KBM-7 (cell line): ENCODE measurements at regions not wholly inside any gene's neighbourhood (a gene's known extent, or its start where the extent isn't known, plus 50 kb on each side); places are given as distances from the start of the nearest gene placed in this dataset.
A peak's percentile ranks its signal among the peaks of the same experiment; 100 is the strongest.

Experiments
- DNase-seq: peaks from one replicate; pipeline ENCODE4 v3.0.0-alpha.2; 2015
- in situ Hi-C: fragments of 300-500 bp; cut with MboI; formaldehyde crosslinking; loops from 2 replicates; pipeline ENCODE4 v1.14.3; 2020; ENCODE audit warnings: low sequenced_read_pairs, low pct_unique_long_range_greater_than_20kb, mixed read lengths

DNA sequence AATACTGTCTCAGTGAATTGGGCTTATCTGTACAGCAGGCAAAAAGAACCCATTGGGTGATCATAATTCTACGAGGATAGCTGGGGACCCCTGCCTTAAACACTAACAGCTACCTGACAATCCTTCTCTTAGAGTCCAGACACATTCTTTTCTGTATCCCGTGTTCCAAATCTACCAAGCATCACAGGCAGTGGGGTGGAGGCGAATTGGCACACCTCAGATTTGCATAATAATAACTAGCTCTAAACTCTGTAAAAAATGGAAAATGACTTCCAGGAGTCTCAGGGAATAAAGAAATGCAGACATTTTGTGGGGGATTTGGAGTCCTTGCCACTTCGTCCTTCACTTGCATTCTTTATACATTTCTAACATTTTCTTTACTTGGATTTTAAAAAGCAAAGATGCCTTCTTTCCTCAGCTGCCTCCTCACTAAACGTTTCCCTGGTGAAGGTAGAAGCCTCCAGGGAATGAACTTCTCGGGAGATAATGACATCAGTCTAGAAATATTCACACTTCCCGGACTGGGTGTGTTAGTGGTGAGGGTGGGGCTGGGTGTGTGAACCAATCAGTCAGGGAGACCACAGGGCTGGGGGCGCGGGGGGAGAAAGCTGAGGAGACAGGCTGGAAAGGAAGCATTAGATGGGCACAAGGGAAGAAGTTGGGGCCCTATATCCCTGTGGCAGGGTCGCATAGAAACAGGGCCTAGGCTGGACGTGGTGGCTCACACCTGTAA lies 59.1 kb upstream of the BOD1L2 start:
- in situ Hi-C loops, result no loop called here

DNA sequence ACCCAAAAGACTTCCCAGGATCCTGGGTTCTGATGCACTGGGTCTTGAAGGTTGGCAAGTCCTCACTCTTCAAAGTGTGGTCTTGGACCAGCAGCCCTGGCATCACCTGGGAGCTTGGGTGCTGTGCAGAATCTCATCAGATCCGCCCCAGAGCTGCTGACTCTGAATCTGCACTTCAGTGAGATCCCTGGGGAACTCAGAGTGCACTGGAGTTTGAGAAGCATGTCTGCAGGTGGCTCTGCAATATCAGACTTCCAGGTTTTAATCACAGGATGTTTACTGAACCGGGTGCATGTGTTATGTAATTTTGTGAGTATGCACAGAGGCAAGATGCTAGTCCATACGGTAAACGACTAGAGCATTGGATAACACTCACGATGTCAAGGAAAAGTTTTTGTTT lies 58.0 kb upstream of the BOD1L2 start:
- in situ Hi-C loops, result no loop called here
- no peak for DNase-seq

More for the DNA sequence above, 59.1 kb upstream of the BOD1L2 start:
- no peak for DNase-seq

DNA sequence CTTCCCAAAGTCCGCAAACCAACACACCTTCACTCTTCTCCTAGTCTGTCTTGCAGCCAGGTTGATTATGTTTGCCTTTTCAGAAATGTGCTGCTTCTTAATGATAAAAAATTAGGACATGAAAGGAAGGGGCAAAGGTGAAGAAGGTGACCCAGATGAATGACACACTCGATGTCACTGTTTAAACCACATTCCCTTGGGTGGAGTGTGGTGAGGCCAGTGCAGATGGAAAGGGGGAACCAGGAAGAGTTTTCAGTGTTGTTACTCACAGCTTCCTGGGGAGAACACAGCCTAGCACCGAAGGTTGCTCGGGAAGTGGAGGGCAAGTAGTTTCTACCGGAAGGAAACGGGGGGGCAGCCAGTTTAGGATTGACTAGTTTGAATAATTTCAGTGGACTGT lies 57.2 kb upstream of the BOD1L2 start:
- no peak for DNase-seq
- in situ Hi-C loops, result no loop called here

GRCh38 chr18:57091231-57091630 lies 55.7 kb upstream of the BOD1L2 start:
- in situ Hi-C loops, result no loop called here
- DNase-seq, result no peak

- in situ Hi-C loops, result no loop called here
- DNase-seq, result peak; percentile 40
These were observed 52.7 kb upstream of the BOD1L2 start for GRCh38 chr18:57094175-57094574.

- DNase-seq, result peak; percentile 82
- in situ Hi-C loops, result no loop called here
These were observed 51.0 kb upstream of the BOD1L2 start for GRCh38 chr18:57095884-57096283.
